HG03159 (cell line): ENCODE measurements at regions not wholly inside any gene's neighbourhood (a gene's known extent, or its start where the extent isn't known, plus 50 kb on each side); places are given as distances from the start of the nearest gene placed in this dataset.

Experiments
- ATAC-seq: cut with Tn5 transposase; IDR thresholded peaks from one replicate; pipeline ENCODE4 v1.9.1; 2021; ENCODE audit warnings: mild to moderate bottlenecking, moderate library complexity; ENCODE audit not compliant: unreplicated experiment

- ATAC-seq = no peak
Measured at GRCh38 chr20:60599381-60599780, 641.2 kb downstream of the CDH26 start.

DNA sequence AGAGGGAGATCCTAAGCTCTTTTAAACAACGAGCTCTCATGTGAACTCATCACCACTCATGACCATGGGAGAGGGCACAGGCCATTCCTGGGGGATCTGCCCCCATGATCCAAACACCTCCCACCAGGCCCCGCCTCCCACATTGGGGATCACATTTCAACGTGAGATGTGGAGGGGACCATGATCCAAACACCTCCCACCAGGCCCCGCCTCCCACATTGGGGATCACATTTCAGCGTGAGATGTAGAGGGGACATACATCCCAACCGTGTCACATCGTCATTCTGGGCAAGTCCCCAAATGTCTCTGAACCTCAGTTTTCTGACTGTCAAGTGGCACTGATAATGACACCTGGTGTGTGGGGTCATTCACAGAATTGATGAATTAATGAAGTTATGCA lies 641.8 kb downstream of the CDH26 start:
- no peak for ATAC-seq

DNA sequence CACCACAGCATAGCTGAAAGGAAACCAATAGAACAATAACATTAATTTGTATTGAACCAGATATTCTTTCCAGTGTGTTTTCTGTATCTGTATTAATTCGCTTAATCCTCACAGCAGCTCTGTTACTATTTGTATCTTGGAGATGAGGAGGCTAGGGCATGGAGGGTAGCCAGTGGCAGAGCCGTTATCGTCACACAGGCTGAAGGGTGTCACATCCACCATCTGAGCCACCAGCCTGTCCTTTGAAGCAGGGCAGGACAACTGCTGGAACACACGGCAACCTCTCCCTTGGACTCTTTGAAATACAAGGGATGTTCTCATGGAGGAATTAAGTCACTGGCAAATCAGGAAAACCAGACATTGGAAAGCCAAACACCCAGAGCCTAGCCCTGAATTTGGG lies 628.0 kb upstream of the CDH4 start:
- no peak for ATAC-seq

GRCh38 chr20:60627751-60628565 lies 624.1 kb upstream of the CDH4 start:
- no peak for ATAC-seq

GRCh38 chr20:60628749-60629148 lies 623.3 kb upstream of the CDH4 start:
- ATAC-seq = no peak

- ATAC-seq = no peak
Measured at GRCh38 chr20:60629206-60629605, 622.9 kb upstream of the CDH4 start.

DNA sequence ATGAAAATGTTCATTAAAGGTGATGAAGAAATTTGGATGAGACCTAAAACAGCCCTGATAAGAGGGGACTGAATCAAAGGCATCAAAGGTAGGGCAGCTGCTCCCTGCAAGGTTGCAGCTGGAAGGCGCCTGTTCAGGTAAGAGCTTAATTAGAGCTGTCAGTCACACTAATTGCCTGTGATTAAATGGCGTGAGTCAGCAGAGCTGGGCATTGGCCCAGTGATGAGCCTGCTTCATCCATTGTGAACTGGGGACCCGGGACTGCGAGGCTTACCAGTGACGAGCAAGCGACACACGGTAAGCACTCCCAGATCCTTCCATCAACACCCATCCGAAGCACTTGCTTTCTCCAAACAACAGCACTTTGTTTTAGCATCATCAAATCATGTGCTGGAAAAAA lies 621.5 kb upstream of the CDH4 start:
- no peak for ATAC-seq

DNA sequence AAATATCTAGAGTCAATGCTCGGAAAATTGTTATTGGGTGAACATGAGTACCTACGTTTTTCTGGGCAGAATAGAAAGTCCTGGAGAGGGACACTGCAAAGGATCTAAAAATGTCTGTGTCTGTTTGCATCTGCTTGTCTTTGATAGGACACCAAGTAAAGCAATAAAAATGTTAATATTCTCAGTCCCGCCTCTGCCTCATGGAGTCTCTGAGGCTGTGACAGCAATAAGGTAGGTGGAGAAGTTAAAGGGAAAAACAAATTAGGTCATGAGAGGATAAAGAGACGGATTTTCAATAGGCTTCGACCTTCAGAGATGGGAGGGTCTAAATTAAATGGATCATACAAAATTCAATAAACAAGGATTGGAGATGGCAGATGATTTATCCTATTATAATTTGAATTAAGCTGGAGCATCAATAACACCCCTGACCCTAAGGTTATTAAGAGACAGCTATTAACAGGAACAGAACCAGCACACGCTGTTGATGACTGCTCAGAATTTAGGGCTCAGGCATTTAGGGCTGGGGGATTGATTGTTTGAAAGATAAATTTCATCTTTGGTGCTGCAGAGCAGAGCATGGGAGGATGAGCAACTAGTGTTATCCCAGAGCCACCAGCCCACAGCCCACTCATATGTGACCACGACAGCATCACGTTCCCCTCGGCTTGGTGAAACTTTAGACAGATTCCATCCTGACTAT lies 620.3 kb upstream of the CDH4 start:
- no peak for ATAC-seq

- no peak for ATAC-seq
Measured at GRCh38 chr20:60632391-60633262, 619.4 kb upstream of the CDH4 start.

DNA sequence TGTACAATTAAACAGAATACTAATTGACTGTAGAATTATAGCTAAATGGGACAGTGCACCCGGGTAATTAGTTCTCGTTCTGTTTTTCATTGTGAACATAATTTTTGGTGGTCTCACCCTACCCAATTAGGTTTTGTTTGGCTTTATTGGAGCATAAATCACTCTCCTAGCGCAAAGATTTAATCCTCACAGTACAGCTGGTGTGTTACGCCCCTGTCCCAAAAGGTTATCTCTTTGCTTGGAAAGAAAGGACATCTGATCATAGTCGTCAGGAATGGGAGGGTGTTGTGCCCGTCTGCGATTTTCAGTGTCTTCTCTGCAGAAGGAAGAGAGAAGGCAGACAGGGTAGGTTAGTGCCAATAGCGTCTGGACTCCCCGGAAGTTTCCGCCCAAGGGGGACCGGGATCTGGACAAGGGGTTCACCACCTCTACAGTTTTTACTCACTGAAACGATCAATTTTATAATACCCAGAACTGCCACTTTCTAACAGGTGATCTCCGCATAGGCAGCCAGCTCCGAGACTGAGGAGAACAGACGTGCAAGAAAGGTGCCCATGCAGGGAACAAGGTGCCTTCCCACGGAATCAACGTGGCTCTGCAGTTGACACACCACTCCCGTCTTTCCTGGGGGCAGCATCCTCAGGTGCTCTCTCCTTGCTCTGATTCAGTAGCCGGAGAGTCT lies 617.4 kb upstream of the CDH4 start:
- no peak for ATAC-seq

DNA sequence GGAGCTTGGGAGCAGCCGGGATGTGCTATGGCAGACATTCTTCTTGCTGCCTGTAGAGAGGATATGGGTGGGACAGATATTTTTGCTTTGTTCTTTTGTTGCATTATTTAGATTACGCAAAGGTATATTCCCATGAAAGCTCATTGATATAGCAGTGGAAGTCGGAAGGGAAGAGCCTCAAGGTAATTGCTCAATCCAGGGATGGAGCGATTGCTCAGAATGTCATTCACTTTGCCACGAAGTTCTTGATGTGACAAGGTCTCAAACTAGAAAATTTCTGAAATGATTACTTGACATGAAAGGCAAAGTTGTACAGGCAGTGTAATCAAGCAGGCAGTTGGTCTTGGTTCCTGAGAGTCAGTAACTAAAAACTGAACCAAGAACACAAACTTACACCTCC lies 615.6 kb upstream of the CDH4 start:
- ATAC-seq = no peak

DNA sequence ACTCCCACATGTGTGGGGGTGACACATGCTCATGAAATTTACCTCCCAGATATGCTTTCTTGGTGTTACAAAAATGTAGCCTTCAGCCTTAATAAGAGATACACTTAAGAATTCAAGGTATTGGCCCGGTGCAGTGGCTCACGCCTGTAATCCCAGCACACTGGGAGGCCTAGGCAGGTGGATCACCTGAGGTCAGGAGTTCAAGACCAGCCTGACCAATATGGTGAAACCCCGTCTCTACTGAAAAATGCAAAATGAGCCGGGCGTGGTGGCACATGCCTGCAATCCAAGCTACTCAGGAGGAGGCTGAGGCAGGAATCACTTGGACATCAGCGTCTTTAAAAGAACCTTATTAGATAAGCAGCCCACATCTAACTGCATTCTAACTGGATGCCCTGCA lies 614.3 kb upstream of the CDH4 start:
- ATAC-seq = no peak

DNA sequence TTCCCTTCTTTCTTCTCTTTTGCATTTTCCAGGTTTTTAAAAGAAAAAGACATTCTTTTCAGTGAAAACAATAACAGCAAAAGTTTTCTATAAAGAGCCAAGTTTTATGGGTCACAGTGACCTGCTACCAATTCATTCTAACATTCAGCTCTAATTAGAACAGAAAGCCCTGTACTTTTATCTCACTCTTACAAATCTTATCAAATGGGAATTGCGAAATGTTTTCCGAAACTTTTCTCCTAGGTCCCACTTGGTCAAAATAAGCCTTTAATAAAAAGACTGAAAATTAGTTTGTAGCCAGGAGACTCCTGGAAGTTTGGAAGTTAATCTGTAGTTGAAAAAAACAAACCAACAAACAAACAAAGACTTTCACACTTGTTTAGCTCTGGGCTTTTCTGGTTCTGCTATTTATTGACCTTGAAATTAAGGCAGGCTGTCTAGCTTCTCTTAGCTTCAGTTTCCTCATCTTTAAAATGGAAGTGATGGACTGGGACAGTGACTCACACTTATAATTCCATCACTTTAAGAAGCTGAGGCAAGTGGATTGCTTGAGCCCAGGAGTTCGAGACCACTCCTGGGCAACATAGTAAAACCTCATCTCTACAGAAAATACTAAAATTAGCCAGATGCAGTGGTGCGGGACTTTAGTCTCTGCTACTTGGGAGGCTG lies 613.5 kb upstream of the CDH4 start:
- no peak for ATAC-seq

DNA sequence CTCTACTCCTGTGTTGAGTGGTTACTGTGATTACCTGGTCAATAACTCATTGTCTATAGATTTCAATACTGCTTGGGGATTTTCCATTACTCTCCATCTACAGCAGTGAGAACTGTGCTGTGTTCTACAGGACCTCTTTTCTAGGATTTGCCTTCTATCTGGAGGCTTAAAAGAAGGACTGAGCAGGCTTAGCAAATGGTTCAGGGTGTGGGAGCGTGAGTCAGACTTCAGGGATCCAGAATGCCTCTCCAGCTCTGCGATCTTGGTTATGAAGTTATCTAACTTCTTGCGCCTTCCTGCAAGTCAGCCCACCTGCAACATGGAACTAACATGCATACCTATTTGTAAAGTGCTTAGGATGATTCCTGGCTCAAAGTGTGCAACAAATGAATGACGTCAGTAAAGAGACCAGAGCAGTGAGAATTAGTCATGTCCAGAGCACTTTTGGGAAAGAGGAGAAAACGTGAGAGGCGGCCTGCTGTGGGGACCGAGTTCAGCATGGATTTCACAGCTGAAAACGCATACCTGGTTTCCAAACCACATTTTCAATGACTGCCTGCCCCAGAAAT lies 610.1 kb upstream of the CDH4 start:
- ATAC-seq = no peak

DNA sequence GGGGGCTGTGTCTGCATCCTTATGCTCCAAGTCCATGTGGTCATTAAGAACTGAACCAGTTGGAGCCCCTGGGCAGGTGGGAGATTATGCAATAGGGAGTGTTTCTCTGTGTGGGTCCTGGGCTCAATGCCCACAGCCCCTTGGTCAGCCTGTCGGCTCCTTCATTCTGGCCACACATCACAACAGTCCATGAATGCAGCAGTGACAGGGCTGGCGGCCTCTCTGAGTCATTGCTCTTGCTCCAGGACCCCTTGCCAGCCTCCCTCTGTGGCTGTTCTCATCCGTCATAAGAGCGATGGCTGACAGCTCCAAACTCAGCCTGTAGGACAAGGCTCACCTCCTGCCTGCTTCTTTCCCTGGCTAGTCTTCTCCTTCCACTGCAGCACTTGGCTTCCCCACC lies 609.5 kb upstream of the CDH4 start:
- ATAC-seq = no peak

DNA sequence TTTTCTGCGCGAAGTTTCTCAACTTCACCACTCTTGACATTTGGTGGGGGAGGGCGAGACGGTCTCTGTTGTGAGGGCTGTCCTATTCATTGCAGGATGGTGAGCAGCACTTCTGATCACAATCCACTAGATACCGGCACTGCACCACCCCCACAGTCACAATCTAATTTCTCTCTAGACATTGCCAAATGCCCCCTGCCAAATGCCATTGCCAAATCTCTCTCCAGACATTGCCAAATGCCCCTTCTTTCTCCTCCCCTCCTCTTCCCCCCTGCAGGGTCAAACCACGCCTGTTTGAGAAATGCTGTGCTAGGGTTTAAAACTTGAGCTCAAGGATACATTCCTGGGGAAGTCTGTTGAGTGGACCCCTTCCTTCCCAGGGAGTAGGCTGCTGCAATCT lies 603.5 kb upstream of the CDH4 start:
- no peak for ATAC-seq

DNA sequence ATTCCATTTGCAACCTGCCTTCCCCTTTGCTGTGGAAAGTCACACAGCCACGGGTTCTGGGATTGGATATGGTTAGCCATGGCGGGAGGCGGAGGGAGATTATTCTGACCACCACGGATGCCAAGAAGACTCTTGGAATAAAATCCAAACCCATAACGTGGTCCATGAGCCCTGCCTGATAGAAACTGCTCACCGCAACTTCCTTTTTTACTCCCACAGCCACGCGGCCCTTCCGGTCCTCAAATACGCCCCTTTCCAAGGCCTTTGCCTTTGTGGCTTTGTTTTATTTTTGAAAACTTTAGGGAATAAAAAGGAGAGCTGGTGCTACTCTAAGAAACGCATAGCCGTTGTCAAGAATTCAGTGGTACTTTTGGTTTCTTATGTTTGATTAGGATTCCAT lies 602.5 kb upstream of the CDH4 start:
- ATAC-seq = no peak

DNA sequence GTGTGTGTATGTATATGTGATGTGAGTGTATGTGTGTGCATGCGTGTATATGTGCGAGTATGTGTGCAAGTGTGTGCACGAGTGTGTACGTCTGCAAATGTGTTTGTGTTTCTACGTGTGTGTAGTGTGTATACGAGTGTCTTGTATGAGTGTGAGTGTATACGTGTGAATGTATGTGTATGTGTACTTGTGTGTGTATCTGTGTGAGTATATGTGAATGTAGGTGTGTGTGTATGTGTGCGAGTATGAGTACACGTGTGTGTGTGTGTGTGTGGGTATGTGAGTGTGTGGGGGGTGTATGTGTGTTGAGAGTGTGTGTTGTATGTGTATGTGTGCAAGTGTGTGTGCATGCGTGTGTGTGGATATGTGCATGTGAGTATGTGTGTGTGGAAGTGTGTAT lies 602.0 kb upstream of the CDH4 start:
- no peak for ATAC-seq

DNA sequence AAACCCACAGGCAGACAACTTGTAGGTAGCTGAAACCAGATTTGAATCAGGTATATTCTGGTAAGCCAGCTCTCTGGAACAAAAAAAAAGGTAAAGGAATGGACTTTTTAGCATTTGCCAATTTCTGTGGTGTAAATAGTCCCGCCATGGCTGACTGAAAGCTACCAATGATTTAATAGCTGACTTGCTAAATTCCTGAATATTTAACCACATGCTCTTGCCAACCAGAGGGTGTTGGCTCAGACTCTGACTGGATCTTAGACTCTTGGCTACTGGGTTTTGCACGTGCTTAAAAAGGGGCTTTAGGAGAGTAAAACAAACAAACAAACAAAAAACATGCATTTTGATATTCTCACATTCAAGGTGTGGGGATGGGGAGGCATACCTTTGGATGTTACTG lies 600.0 kb upstream of the CDH4 start:
- ATAC-seq = no peak

DNA sequence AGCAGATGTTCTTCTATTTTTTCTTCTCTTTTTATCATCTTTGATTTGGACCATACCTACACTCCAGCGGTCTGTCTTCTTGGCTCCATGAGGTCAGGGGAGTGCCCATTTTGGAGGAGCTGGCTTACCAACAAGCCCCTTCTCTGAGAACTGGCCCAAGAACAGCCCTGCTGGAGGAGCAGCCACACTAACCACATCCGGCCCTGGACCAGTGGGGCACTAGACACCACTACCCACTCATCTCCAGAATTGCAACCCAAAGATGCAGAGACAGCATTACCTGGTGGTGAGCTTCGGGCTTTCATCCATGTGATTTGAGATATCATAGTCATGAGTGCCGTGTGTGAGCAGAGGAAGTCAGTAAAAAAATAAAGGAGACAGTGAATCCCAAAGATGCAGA lies 599.4 kb upstream of the CDH4 start:
- ATAC-seq = no peak
